ENCODE measurements at regions not wholly inside any gene's neighbourhood (a gene's known extent, or its start where the extent isn't known, plus 50 kb on each side); places are given as distances from the start of the nearest gene placed in this dataset.

DNA sequence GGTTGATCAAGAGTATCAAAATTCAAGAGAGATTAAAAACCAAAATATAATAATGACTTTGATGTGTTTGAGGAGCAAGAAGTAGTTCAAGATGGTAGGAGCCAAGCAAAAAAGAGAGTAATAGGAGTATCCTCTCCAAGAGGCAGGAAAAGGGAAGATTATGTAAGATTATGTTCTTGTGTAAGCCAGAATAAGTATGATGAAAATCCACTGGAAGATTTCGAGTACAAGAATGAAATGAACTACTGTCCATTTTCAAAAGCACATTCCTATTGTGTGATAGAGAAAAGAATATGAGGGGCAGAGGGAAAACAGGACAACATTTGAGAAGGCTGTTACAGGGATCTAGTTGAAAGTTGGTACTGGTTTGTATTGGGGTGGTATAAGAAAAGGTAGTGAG lies 659.6 kb upstream of the INTU start:
- TF ChIP-seq, protein P1, sequence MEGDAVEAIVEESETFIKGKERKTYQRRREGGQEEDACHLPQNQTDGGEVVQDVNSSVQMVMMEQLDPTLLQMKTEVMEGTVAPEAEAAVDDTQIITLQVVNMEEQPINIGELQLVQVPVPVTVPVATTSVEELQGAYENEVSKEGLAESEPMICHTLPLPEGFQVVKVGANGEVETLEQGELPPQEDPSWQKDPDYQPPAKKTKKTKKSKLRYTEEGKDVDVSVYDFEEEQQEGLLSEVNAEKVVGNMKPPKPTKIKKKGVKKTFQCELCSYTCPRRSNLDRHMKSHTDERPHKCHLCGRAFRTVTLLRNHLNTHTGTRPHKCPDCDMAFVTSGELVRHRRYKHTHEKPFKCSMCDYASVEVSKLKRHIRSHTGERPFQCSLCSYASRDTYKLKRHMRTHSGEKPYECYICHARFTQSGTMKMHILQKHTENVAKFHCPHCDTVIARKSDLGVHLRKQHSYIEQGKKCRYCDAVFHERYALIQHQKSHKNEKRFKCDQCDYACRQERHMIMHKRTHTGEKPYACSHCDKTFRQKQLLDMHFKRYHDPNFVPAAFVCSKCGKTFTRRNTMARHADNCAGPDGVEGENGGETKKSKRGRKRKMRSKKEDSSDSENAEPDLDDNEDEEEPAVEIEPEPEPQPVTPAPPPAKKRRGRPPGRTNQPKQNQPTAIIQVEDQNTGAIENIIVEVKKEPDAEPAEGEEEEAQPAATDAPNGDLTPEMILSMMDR (IDR thresholded peaks at IDR 0.05), result no peak

DNA sequence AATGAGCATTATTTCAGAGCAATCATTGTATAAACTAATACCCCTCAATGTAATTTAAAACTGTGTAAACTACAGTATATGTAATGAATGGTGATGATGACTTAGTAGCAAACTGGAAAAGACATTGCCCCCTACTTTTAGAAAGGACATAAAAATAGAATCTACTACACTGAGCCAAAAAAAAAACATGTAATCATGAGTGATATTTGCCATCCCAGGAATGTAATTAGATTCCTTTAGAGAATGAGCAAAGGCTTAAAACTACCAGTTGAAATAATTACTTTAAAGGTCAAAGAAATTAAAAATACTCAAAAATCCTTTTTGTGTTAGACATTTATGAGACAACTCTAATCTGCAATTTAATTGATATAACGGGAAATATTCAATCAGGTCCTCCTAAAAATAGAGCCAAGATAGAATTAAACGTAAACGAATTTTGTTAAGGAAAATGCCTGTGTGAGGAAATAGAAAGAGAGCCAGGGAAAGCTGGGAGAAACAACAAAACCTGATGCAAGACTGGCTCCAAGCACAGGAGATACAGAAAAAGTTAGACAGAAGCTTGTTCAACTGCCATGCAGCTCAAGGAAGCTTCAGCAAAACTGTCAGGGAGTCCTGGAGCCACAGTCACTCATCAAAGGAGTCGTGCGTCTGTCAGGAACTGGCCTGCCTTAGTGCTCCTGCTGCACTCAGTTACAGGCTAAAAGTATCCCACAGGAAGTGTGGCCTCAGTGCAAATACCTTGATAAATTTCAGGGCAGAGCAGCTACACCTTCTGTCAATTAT lies 655.7 kb upstream of the INTU start:
- TF ChIP-seq, protein P1 (IDR thresholded peaks at IDR 0.05), result no peak

DNA sequence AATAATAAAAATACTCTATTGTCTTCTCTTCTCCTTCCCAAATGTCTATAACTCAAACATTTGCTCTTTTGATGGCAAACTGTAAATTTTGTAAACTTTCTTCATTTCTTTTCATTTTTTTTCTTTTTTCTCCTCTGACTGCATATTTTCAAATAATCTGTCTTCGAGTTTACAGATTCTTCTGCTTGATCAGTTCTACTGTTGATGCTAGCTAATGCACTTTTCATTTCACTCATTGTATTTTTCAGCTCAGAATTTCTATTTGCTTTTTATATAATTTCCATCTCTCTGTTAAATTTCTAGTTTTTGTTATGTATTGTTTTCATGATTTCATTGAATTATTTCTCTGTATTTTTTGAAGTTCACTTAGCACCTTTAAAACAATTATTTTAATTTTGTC lies 646.8 kb upstream of the INTU start:
- TF ChIP-seq, protein P1 (IDR thresholded peaks at IDR 0.05), result no peak

GRCh38 chr4:126986828-126987227 lies 645.9 kb upstream of the INTU start:
- TF ChIP-seq, protein P1 (IDR thresholded peaks at IDR 0.05), result no peak

DNA sequence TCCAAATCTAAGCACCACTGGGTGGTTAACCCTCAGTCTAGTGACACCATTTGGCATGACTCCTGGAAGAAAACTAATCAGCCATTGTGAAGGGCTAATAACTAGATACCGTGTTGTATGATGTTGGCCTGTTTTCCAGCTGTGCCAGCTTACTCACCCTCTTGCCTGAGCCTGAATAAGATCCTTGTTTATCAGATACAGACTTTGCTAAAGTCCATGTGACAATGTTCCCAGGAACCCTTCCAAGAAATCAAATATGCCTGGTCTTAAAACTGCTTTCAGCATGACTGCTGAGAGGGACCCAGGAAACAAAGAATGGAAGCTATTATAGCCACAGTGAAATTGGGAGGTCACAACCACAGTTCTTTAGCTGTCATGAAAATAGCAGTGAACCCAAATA lies 640.8 kb upstream of the INTU start:
- TF ChIP-seq, protein P1 (IDR thresholded peaks at IDR 0.05), result no peak

- TF ChIP-seq, protein P1 (IDR thresholded peaks at IDR 0.05), result no peak
Measured at GRCh38 chr4:126992910-126993309, 639.8 kb upstream of the INTU start.

GRCh38 chr4:126993351-126993750 lies 639.4 kb upstream of the INTU start:
- TF ChIP-seq, protein P1 (IDR thresholded peaks at IDR 0.05), result no peak

- TF ChIP-seq, protein P1 (IDR thresholded peaks at IDR 0.05), result no peak
Measured at GRCh38 chr4:126995235-126995634, 637.5 kb upstream of the INTU start.
